Naive thymus-derived CD4-positive, alpha-beta T cell (primary cell): ENCODE measurements at regions not wholly inside any gene's neighbourhood (a gene's known extent, or its start where the extent isn't known, plus 50 kb on each side); places are given as distances from the start of the nearest gene placed in this dataset.

Source experiments
- ATAC-seq: fragments of 150-1000 bp; cut with Tn5 transposase; 2 replicates; pipeline ENCODE4 v1.10.0; 2021; ENCODE audit warnings: mild to moderate bottlenecking, moderate library complexity
- CTCF ChIA-PET: fragments of 350-600 bp; sonication (Branson Sonifier 250); formaldehyde crosslinking; loops from one replicate; lab custom pipeline; 2021; ENCODE audit warnings: antibody characterized with exemption; lab: Charles Lee
- POLR2A ChIA-PET: fragments of 350-600 bp; sonication (Branson Sonifier 250); formaldehyde crosslinking; loops from one replicate; lab custom pipeline; 2021; ENCODE audit warnings: antibody characterized with exemption, inconsistent platforms; lab: Charles Lee
- DNase-seq, 9 donors: peaks; one replicate each; pipeline versions ENCODE4 v3.0.0 to v3.0.0-alpha.2; 2020 to 2022; ENCODE audit warnings: mixed read lengths in 1 of 9
- H3K27ac ChIP-seq: one replicate; pipeline ENCODE4 v1.7.0; 2013; ENCODE audit warnings: mild to moderate bottlenecking, low read depth, low read length, moderate library complexity
- H3K27me3 ChIP-seq, 2 donors: one replicate each; pipeline ENCODE4 v1.7.0; 2013; ENCODE audit warnings: low read length in 2 of 2, mild to moderate bottlenecking in 2 of 2, moderate library complexity in 2 of 2; ENCODE audit not compliant: control insufficient read depth in 2 of 2, insufficient read depth in 2 of 2
- H3K36me3 ChIP-seq, 3 experiments: 1 replicate in 2 of 3; 2 replicates in 1 of 3; pipeline ENCODE4 v1.7.0; 2013; ENCODE audit warnings: low read length in 3 of 3, mild to moderate bottlenecking in 3 of 3, moderate library complexity in 1 of 3; ENCODE audit not compliant: insufficient read depth in 3 of 3, control insufficient read depth in 2 of 3
- H3K4me1 ChIP-seq, 2 donors: one replicate each; pipeline ENCODE4 v1.7.0; 2013; ENCODE audit warnings: low read length in 2 of 2, mild to moderate bottlenecking in 2 of 2, moderate library complexity in 1 of 2; ENCODE audit not compliant: control insufficient read depth in 2 of 2, insufficient read depth in 2 of 2
- H3K4me3 ChIP-seq: 2 replicates; pipeline ENCODE4 v1.7.0; 2013; ENCODE audit warnings: mild to moderate bottlenecking, low read length
- H3K9me3 ChIP-seq, 3 experiments: 1 replicate in 2 of 3; 2 replicates in 1 of 3; pipeline ENCODE4 v1.7.0; 2013; ENCODE audit warnings: low read length in 3 of 3; ENCODE audit not compliant: control insufficient read depth in 2 of 3
- H3K27ac Mint-ChIP-seq, 9 donors: one replicate each; pipeline ENCODE4 v1.8.0; 2020 to 2022; ENCODE audit warnings: mixed read lengths in 9 of 9, mild to moderate bottlenecking in 8 of 9, moderate library complexity in 5 of 9, inconsistent platforms in 2 of 9
- H3K27me3 Mint-ChIP-seq, 5 donors: one replicate each; pipeline ENCODE4 v1.8.0; 2021 to 2022; ENCODE audit warnings: mixed read lengths in 5 of 5, mild to moderate bottlenecking in 1 of 5
- H3K36me3 Mint-ChIP-seq, 5 donors: one replicate each; pipeline ENCODE4 v1.8.0; 2020 to 2022; ENCODE audit warnings: mixed read lengths in 5 of 5, mild to moderate bottlenecking in 3 of 5, inconsistent platforms in 1 of 5
- H3K4me1 Mint-ChIP-seq, 7 donors: one replicate each; pipeline ENCODE4 v1.8.0; 2020 to 2022; ENCODE audit warnings: mixed read lengths in 7 of 7, mild to moderate bottlenecking in 3 of 7, inconsistent platforms in 1 of 7
- H3K4me3 Mint-ChIP-seq, 10 donors: one replicate each; pipeline ENCODE4 v1.8.0; 2020 to 2022; ENCODE audit warnings: mild to moderate bottlenecking in 10 of 10, mixed read lengths in 10 of 10, moderate library complexity in 6 of 10, inconsistent platforms in 2 of 10
- H3K9me3 Mint-ChIP-seq, 11 donors: one replicate each; pipeline ENCODE4 v1.8.0; 2020 to 2022; ENCODE audit warnings: mixed read lengths in 11 of 11, mild to moderate bottlenecking in 4 of 11, inconsistent platforms in 1 of 11, moderate library complexity in 1 of 11
- intact Hi-C, 2 donors: fragments of 100-400 bp; cut with micrococcal nuclease; formaldehyde crosslinking; loops; one replicate each; pipeline ENCODE4 v1.15.1; 2023

DNA sequence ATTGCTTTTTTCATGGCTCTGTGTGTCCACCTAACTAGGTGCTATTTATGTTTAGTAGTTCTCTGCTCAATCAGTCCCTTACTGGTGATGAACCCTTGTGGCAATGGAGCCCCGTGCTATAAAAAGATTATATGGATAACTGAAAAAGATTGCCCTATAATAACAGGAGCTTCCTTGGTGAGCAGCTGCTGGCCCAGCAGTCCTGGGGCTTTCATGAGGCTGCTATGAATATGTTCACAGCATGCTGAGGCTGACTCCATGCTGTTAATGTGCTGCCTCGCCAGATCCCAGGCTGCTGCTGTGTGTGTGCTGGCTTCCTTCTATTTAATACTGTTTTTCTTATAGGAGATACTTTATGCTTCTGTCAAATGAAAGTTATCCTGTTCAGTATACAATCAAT is 357.5 kb downstream of the TAF11L14 start:
- CTCF ChIA-PET: no interaction called here
- intact Hi-C loops: no loop called here
- no peak overlapping the region for H3K27ac ChIP-seq
- peaks cover 0 to 4% (median 0%) of the 10 kb centered on the region in 3 experiments for H3K9me3 ChIP-seq
- no peak overlapping the region for H3K4me3 Mint-ChIP-seq
- DNase-seq (no peak), ATAC-seq (no peak)
- H3K4me3 ChIP-seq: no peak overlapping the region
- no peaks in the 10 kb centered on the region for H3K36me3 ChIP-seq
- POLR2A ChIA-PET: no interaction called here
- peaks cover 0 to 4% (median 0%) of the 10 kb centered on the region in 11 donors for H3K9me3 Mint-ChIP-seq
- no peaks in the 10 kb centered on the region for H3K4me1 Mint-ChIP-seq
- H3K27me3 Mint-ChIP-seq: no peaks in the 10 kb centered on the region
- H3K27ac Mint-ChIP-seq: no peak overlapping the region
- H3K27me3 ChIP-seq: no peaks in the 10 kb centered on the region
- H3K36me3 Mint-ChIP-seq: no peaks in the 10 kb centered on the region
- no peaks in the 10 kb centered on the region for H3K4me1 ChIP-seq

DNA sequence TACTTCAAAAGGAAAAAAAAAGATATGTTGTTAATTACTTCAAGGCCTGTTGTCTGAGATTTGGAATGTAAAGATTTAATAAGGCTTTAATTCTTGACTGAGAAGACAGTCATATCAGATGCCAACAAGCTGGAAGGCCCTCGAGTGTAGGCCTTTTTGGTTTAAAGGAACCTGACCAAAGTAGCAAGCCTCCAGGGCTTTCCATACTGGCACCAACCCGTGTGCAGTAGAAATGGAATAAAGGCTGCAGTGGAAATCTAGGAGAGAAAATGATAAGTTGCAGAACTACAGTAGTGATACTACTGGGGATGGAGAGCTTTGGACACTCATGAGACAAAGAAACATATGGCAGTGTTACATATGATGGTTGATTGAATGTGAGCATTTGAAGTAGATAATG is 358.0 kb downstream of the TAF11L14 start:
- Histone ChIP-seq H3K4me1 (no peaks in the 10 kb centered on the region), H3K4me3 (no peak overlapping the region), H3K9me3 (no peaks in the 10 kb centered on the region), H3K36me3 (no peaks in the 10 kb centered on the region), H3K27ac (no peak overlapping the region), H3K27me3 (no peaks in the 10 kb centered on the region)
- ATAC-seq (no peak), DNase-seq (no peak)
- intact Hi-C loops: no loop called here
- Mint-ChIP-seq H3K27me3 (no peaks in the 10 kb centered on the region), H3K4me3 (no peak overlapping the region), H3K27ac (no peak overlapping the region), H3K4me1 (no peaks in the 10 kb centered on the region), H3K9me3 (peaks cover 0 to 4% (median 0%) of the 10 kb centered on the region in 11 donors), H3K36me3 (no peaks in the 10 kb centered on the region)
- ChIA-PET POLR2A (no interaction called here), CTCF (no interaction called here)

DNA sequence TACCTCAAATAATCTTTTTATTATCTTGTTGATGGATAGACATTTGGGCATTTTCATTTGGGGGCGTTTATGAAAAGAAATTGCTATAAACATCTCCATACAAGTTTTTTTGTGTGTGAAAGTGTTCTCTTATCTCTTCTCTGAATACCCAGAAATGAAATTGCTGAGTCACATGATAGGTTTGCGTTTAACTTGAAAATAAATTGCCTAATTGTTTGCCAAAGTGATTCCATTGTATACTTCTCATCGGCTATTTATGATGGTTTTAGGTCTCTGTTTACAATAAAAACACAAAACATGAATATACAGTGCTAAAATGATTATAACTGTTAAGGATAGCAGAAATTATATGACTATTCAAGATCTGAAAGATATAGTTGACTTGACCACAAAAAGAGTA is 361.7 kb downstream of the TAF11L14 start:
- Histone ChIP-seq H3K27me3 (no peaks in the 10 kb centered on the region), H3K4me3 (no peak overlapping the region), H3K27ac (no peak overlapping the region), H3K9me3 (no peaks in the 10 kb centered on the region), H3K4me1 (no peaks in the 10 kb centered on the region), H3K36me3 (no peaks in the 10 kb centered on the region)
- Mint-ChIP-seq H3K9me3 (peaks cover 0 to 17% (median 0%) of the 10 kb centered on the region in 11 donors), H3K4me3 (no peak overlapping the region), H3K4me1 (no peaks in the 10 kb centered on the region), H3K27ac (no peak overlapping the region), H3K36me3 (no peaks in the 10 kb centered on the region), H3K27me3 (no peaks in the 10 kb centered on the region)
- DNase-seq: no peak
- intact Hi-C loops: no loop called here
- ChIA-PET CTCF (no interaction called here), POLR2A (no interaction called here)
- ATAC-seq: no peak

DNA sequence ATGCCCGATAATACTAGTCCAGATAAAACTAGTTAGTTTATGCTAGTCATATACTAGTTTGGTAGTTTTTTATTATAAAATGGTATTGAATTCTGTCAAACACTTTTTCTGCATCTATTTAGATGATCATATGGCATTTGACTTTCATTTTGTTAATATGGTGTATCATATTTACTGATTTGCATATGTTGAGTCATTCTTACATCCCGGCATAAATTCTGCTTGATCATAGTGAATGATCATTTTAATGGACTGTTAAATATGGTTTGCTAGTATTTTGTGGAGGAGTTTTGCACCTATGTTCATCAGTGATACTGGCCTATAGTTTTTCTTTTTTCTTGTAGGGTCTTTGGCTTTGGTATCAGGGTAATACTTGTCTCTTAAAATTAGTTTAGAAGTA is 365.6 kb downstream of the TAF11L14 start:
- intact Hi-C loops: no loop called here
- Mint-ChIP-seq H3K9me3 (peaks cover 0 to 26% (median 5%) of the 10 kb centered on the region in 11 donors), H3K27me3 (no peaks in the 10 kb centered on the region), H3K27ac (no peak overlapping the region), H3K36me3 (no peaks in the 10 kb centered on the region), H3K4me3 (no peak overlapping the region), H3K4me1 (no peaks in the 10 kb centered on the region)
- no peak overlapping the region for H3K27ac ChIP-seq
- no peak for ATAC-seq
- DNase-seq: no peak
- H3K4me1 ChIP-seq: no peaks in the 10 kb centered on the region
- no peaks in the 10 kb centered on the region for H3K36me3 ChIP-seq
- no peaks in the 10 kb centered on the region for H3K9me3 ChIP-seq
- CTCF ChIA-PET: no interaction called here
- POLR2A ChIA-PET: no interaction called here
- no peak overlapping the region for H3K4me3 ChIP-seq
- H3K27me3 ChIP-seq: no peaks in the 10 kb centered on the region

DNA sequence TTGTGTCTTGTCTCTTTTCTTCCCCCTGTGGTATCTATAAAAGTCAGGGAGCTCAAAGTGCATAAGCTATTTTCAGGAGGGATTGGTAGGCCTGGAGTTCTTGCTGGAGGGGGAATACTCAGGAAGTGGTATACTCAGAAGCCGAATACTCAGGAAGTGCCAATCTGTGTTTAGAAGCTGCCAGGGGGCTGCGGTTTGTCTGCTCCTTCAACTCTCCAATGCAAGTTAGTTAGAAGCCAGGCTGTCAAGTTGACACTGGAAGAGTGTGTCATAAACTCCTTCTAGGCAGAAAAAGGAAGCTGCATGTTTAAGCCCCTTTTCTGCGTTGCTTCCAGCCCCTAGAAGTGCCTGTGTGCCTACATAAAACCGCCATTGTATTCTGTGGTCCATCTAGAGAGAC is 366.5 kb downstream of the TAF11L14 start:
- H3K4me1 Mint-ChIP-seq: no peaks in the 10 kb centered on the region
- DNase-seq (no peak), ATAC-seq (no peak)
- no peaks in the 10 kb centered on the region for H3K36me3 Mint-ChIP-seq
- Histone ChIP-seq H3K4me1 (no peaks in the 10 kb centered on the region), H3K4me3 (no peak overlapping the region), H3K9me3 (no peaks in the 10 kb centered on the region), H3K27me3 (no peaks in the 10 kb centered on the region), H3K36me3 (no peaks in the 10 kb centered on the region), H3K27ac (no peak overlapping the region)
- H3K9me3 Mint-ChIP-seq: peaks cover 2 to 26% (median 7%) of the 10 kb centered on the region in 11 donors
- H3K4me3 Mint-ChIP-seq: no peak overlapping the region
- intact Hi-C loops: no loop called here
- H3K27me3 Mint-ChIP-seq: no peaks in the 10 kb centered on the region
- H3K27ac Mint-ChIP-seq: no peak overlapping the region
- ChIA-PET CTCF (no interaction called here), POLR2A (no interaction called here)

DNA sequence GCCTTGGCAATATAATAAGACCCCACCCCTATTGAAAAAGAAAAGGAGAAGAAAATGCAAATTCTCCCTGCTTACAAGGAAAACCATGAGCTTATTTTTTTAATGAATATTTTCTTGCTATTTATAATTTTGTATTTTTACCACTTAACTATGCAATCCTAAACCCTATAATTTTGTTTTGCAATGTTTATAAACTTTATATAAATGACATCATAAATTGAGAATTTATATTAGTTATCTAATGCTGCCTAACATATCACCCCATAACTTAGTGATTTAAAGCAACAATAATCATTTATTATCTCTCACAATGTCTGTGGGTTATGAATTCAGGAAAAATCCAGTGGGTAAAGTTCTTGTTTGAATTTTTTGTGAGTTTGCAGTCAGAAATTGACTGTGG is 369.1 kb downstream of the TAF11L14 start:
- no peaks in the 10 kb centered on the region for H3K4me1 ChIP-seq
- no peaks in the 10 kb centered on the region for H3K27me3 ChIP-seq
- H3K27ac ChIP-seq: no peak overlapping the region
- Mint-ChIP-seq H3K36me3 (no peaks in the 10 kb centered on the region), H3K27me3 (no peaks in the 10 kb centered on the region), H3K4me1 (no peaks in the 10 kb centered on the region), H3K9me3 (peaks cover 4 to 21% (median 7%) of the 10 kb centered on the region in 11 donors), H3K27ac (no peak overlapping the region), H3K4me3 (no peak overlapping the region)
- no peak overlapping the region for H3K4me3 ChIP-seq
- DNase-seq: no peak
- intact Hi-C loops: no loop called here
- H3K9me3 ChIP-seq: no peaks in the 10 kb centered on the region
- H3K36me3 ChIP-seq: no peaks in the 10 kb centered on the region
- CTCF ChIA-PET: no interaction called here
- ATAC-seq: no peak
- POLR2A ChIA-PET: no interaction called here

DNA sequence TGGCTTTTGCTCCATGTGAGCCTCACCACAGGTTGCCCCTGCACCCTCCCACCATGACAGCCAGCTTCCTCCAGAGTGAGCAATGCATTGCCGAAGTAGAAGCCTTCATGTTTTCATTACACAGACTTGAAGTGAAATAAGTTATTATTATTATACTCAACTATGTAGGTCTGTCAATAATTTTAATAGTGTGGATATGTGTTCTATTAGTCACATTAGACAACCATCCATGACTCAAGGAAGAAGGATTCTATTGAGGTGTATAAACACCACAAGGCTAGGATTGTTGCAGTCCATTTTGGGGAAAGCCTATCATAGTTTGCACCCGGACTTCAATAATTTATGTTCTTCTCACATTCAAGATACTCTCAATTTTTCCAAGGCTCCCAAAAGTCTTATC is 369.5 kb downstream of the TAF11L14 start:
- Histone ChIP-seq H3K36me3 (no peaks in the 10 kb centered on the region), H3K27me3 (no peaks in the 10 kb centered on the region), H3K4me1 (no peaks in the 10 kb centered on the region), H3K9me3 (no peaks in the 10 kb centered on the region), H3K4me3 (no peak overlapping the region), H3K27ac (no peak overlapping the region)
- POLR2A ChIA-PET: no interaction called here
- no peak for ATAC-seq
- intact Hi-C loops: no loop called here
- Mint-ChIP-seq H3K4me3 (no peak overlapping the region), H3K4me1 (no peaks in the 10 kb centered on the region), H3K9me3 (peaks cover 5 to 21% (median 7%) of the 10 kb centered on the region in 11 donors), H3K27me3 (no peaks in the 10 kb centered on the region), H3K36me3 (no peaks in the 10 kb centered on the region), H3K27ac (no peak overlapping the region)
- DNase-seq: no peak
- CTCF ChIA-PET: no interaction called here
